SU-DHL-6 (cell line): ENCODE measurements at regions not wholly inside any gene's neighbourhood (a gene's known extent, or its start where the extent isn't known, plus 50 kb on each side); places are given as distances from the start of the nearest gene placed in this dataset.

Experiments
- H2AFZ ChIP-seq: fragments of 200-600 bp; sonication (generic); 2 replicates; pipeline ENCODE4 v1.6.1; 2014; ENCODE audit warnings: low read depth, mild to moderate bottlenecking, moderate library complexity, mixed read lengths, antibody characterized with exemption, low read length; ENCODE audit not compliant: severe bottlenecking
- H3F3A ChIP-seq: fragments of 200-600 bp; shearing (Covaris generic); 2 replicates; pipeline ENCODE4 v1.6.0; 2016; ENCODE audit warnings: antibody characterized with exemption, mild to moderate bottlenecking; ENCODE audit not compliant: insufficient read depth
- H3K27ac ChIP-seq: fragments of 200-600 bp; sonication (generic); 2 replicates; pipeline ENCODE4 v1.5.1; 2016; ENCODE audit warnings: low read depth, mild to moderate bottlenecking, low read length, moderate library complexity, mixed read lengths
- H3K27me3 ChIP-seq: fragments of 200-600 bp; sonication (generic), shearing (Covaris generic); 2 replicates; pipeline ENCODE4 v1.6.0; 2014; ENCODE audit warnings: mild to moderate bottlenecking, low read length
- H3K36me3 ChIP-seq: fragments of 200-600 bp; sonication (generic); 2 replicates; pipeline ENCODE4 v1.6.1; 2014; ENCODE audit warnings: mild to moderate bottlenecking, low read length, mixed read lengths
- H3K4me2 ChIP-seq: fragments of 300-600, 200-600 bp; shearing (Covaris generic), sonication (generic); 2 replicates; pipeline ENCODE4 v1.6.0; 2014; ENCODE audit warnings: low read length, low read depth, mild to moderate bottlenecking; ENCODE audit not compliant: poor library complexity, severe bottlenecking
- H3K4me3 ChIP-seq: fragments of 200-600 bp; sonication (generic); 2 replicates; pipeline ENCODE4 v1.5.1; 2014; ENCODE audit warnings: antibody characterized with exemption, low read length, mild to moderate bottlenecking, mixed read lengths; ENCODE audit not compliant: insufficient read depth, poor library complexity, severe bottlenecking
- H3K79me2 ChIP-seq: fragments of 200-600 bp; sonication (generic); 2 replicates; pipeline ENCODE4 v1.6.1; 2014; ENCODE audit warnings: mild to moderate bottlenecking, low read length, moderate library complexity; ENCODE audit not compliant: insufficient read depth
- H3K9ac ChIP-seq: fragments of 200-600 bp; sonication (generic); 2 replicates; pipeline ENCODE4 v1.7.0; 2014; ENCODE audit warnings: mild to moderate bottlenecking, low read length
- H3K9me2 ChIP-seq: fragments of 200-600 bp; sonication (generic); replicated peaks from 2 replicates; pipeline ENCODE4 v1.6.1; 2014; ENCODE audit warnings: low read length; ENCODE audit not compliant: insufficient read depth
- H3K9me3 ChIP-seq: fragments of 200-600 bp; sonication (generic); 2 replicates; pipeline ENCODE4 v1.6.1; 2014; ENCODE audit warnings: low read length, mixed read lengths; ENCODE audit not compliant: insufficient read depth
- H4K20me1 ChIP-seq: fragments of 200-600 bp; sonication (generic); 2 replicates; pipeline ENCODE4 v1.6.1; 2014; ENCODE audit warnings: low read depth, mild to moderate bottlenecking, antibody characterized with exemption, low read length, moderate library complexity, mixed read lengths
- EZH2phosphoT487 ChIP-seq: fragments of 200-600 bp; sonication (generic), shearing (Covaris generic); conservative IDR thresholded peaks from 2 replicates; pipeline ENCODE4 v1.6.1; 2018; ENCODE audit warnings: mild to moderate bottlenecking, antibody characterized with exemption, low read length, moderate library complexity, mixed read lengths
- TF ChIP-seq, protein P1 (sequence below): fragments of 200-600 bp; sonication (generic); IDR thresholded peaks from one replicate; pipeline ENCODE4 v1.5.1; 2017; ENCODE audit warnings: antibody characterized with exemption, mild to moderate bottlenecking, low read length, moderate library complexity; ENCODE audit not compliant: insufficient read depth, poor library complexity, severe bottlenecking

DNA sequence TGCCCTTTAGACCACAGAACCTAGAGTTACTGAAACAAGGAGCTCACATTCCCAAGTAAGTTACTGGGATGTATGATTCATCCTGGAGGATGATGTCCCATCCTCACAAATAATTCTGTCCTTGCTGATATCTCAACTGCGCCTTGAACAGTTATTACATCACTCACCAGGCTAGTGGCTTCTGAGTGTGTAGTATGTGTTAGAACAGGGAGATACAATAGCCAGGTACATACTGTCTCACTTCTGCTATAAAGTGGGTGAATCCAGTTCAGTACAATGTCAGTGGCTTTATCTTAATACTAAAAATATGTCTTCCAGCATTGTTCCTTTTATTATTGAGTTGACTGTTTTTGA lies 483.2 kb upstream of the FRG2C start:
- TF ChIP-seq EZH2phosphoT487 = no peak
- TF ChIP-seq, protein P1, sequence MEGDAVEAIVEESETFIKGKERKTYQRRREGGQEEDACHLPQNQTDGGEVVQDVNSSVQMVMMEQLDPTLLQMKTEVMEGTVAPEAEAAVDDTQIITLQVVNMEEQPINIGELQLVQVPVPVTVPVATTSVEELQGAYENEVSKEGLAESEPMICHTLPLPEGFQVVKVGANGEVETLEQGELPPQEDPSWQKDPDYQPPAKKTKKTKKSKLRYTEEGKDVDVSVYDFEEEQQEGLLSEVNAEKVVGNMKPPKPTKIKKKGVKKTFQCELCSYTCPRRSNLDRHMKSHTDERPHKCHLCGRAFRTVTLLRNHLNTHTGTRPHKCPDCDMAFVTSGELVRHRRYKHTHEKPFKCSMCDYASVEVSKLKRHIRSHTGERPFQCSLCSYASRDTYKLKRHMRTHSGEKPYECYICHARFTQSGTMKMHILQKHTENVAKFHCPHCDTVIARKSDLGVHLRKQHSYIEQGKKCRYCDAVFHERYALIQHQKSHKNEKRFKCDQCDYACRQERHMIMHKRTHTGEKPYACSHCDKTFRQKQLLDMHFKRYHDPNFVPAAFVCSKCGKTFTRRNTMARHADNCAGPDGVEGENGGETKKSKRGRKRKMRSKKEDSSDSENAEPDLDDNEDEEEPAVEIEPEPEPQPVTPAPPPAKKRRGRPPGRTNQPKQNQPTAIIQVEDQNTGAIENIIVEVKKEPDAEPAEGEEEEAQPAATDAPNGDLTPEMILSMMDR = no peak
- Histone ChIP-seq H3K9me3 (no peaks in the 10 kb centered on the region), H3K36me3 (no peaks in the 10 kb centered on the region), H3K4me2 (no peak overlapping the region), H4K20me1 (no peaks in the 10 kb centered on the region), H3K4me3 (no peak overlapping the region), H3F3A (no peaks in the 10 kb centered on the region), H3K27me3 (no peaks in the 10 kb centered on the region), H2AFZ (no peak overlapping the region), H3K9ac (no peak overlapping the region), H3K9me2 (no peaks in the 10 kb centered on the region), H3K27ac (no peak overlapping the region), H3K79me2 (no peaks in the 10 kb centered on the region)

DNA sequence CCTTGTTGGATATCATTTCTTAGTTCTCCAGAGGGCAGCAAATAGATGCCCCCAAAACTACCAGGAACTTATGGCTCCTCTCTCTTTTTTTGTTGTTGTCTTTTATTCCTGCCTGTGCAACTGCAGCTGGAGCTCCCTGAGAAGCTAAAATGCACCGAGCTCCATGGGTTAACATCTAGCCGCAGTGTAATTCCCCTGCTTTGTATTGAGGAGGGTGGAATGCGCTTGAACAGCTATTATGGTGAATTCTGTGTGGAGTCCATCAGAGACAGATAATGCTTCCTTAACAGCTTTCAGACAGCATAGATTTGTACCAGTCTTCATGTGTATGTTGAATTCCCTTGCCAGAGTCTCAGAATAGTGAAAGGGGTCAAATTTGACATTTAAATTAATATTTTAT lies 475.2 kb upstream of the FRG2C start:
- H3K79me2 ChIP-seq = no peaks in the 10 kb centered on the region
- no peak overlapping the region for H3K27ac ChIP-seq
- H3K27me3 ChIP-seq = no peaks in the 10 kb centered on the region
- no peaks in the 10 kb centered on the region for H3K9me2 ChIP-seq
- no peaks in the 10 kb centered on the region for H3K36me3 ChIP-seq
- no peak overlapping the region for H2AFZ ChIP-seq
- no peaks in the 10 kb centered on the region for H3F3A ChIP-seq
- H3K9ac ChIP-seq = no peak overlapping the region
- H3K9me3 ChIP-seq = no peaks in the 10 kb centered on the region
- no peaks in the 10 kb centered on the region for H4K20me1 ChIP-seq
- H3K4me2 ChIP-seq = no peak overlapping the region
- no peak for TF ChIP-seq EZH2phosphoT487
- TF ChIP-seq, protein P1 = no peak
- H3K4me3 ChIP-seq = no peak overlapping the region

DNA sequence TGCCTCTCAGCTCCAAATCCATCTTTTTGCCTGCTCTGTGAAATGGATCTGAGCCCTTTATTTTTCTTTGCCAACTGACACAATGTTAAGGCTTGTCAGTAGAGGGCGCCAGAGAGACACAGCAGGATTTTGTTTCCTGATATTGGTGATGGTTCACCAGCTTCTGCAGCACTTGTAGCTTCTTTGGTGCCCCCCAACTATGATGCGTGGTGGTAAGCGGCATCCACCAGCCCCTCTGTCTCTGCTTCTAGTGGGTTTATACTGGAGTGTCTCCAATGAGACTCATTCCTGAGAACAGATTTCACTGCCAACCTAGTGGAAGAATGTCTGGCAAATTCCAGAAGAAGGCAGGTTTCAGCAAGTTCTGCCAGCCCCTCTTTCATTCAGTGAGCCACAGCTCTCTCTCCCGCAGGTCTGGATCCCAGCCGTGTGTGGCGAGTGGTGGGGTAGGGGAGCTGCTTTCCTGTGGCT lies 471.9 kb upstream of the FRG2C start:
- no peak overlapping the region for H3K4me3 ChIP-seq
- TF ChIP-seq, protein P1 = peak; percentile 61
- TF ChIP-seq EZH2phosphoT487 = no peak

More for the DNA sequence above, 471.9 kb upstream of the FRG2C start:
- Histone ChIP-seq H3K36me3 (no peaks in the 10 kb centered on the region), H3K27ac (no peak overlapping the region), H3K4me2 (no peak overlapping the region), H3K9ac (no peak overlapping the region), H3K9me2 (no peaks in the 10 kb centered on the region), H3K27me3 (no peaks in the 10 kb centered on the region), H3F3A (no peaks in the 10 kb centered on the region), H3K79me2 (no peaks in the 10 kb centered on the region), H4K20me1 (no peaks in the 10 kb centered on the region), H2AFZ (no peak overlapping the region), H3K9me3 (no peaks in the 10 kb centered on the region)
